ENCODE measurements at regions not wholly inside any gene's neighbourhood (a gene's known extent, or its start where the extent isn't known, plus 50 kb on each side); places are given as distances from the start of the nearest gene placed in this dataset.

- no peaks in the 10 kb centered on the region for H3K36me3 ChIP-seq
- no peak overlapping the region for H3K4me3 ChIP-seq
- 86% methylated on average over 4 of the region's 4 CpGs for WGBS
- intact Hi-C loops (cut with DNase I) = no loop called here
- no peak for TF ChIP-seq POLR2AphosphoS5 (IDR thresholded peaks at IDR 0.05)
- no peak for TF ChIP-seq CTCF (IDR thresholded peaks at IDR 0.05)
- TF ChIP-seq POLR2A (IDR thresholded peaks at IDR 0.05) = no peak
- no peaks in the 10 kb centered on the region for H3K4me1 ChIP-seq (replicated peaks)
- no peaks in the 10 kb centered on the region for H3K27me3 ChIP-seq (replicated peaks; ENCODE audit: insufficient read depth)
- no peak for DNase-seq (ENCODE audit: low spot score)
- no peak overlapping the region for H3K27ac ChIP-seq
- H3K9me3 ChIP-seq = no peaks in the 10 kb centered on the region
Observed at GRCh38 chr13:74560325-74560724, 426.1 kb upstream of the KLF12 start.

- H3K9me3 ChIP-seq = no peaks in the 10 kb centered on the region
- no peaks in the 10 kb centered on the region for H3K27me3 ChIP-seq (replicated peaks; ENCODE audit: insufficient read depth)
- 50% methylated on average over 1 of the region's 1 CpG for WGBS
- DNase-seq (ENCODE audit: low spot score) = no peak
- no peaks in the 10 kb centered on the region for H3K4me1 ChIP-seq (replicated peaks)
- intact Hi-C loops (cut with DNase I) = no loop called here
- TF ChIP-seq CTCF (IDR thresholded peaks at IDR 0.05) = no peak
- no peaks in the 10 kb centered on the region for H3K36me3 ChIP-seq
- H3K27ac ChIP-seq = no peak overlapping the region
- no peak overlapping the region for H3K4me3 ChIP-seq
Observed at GRCh38 chr13:74557870-74558269, 423.7 kb upstream of the KLF12 start.

- no peaks in the 10 kb centered on the region for H3K9me3 ChIP-seq
- no peak overlapping the region for H3K27ac ChIP-seq
- no peaks in the 10 kb centered on the region for H3K27me3 ChIP-seq (replicated peaks; ENCODE audit: insufficient read depth)
- intact Hi-C loops (cut with DNase I) = no loop called here
- WGBS = 71% methylated on average over 9 of the region's 9 CpGs
- no peak for TF ChIP-seq POLR2A (IDR thresholded peaks at IDR 0.05)
- no peak for TF ChIP-seq CTCF (IDR thresholded peaks at IDR 0.05)
- TF ChIP-seq POLR2AphosphoS5 (IDR thresholded peaks at IDR 0.05) = no peak
- H3K4me3 ChIP-seq = no peak overlapping the region
- no peaks in the 10 kb centered on the region for H3K36me3 ChIP-seq
- DNase-seq (ENCODE audit: low spot score) = no peak
- H3K4me1 ChIP-seq (replicated peaks) = no peaks in the 10 kb centered on the region
Observed at GRCh38 chr13:74555651-74556420, 421.6 kb upstream of the KLF12 start.

GRCh38 chr13:74555276-74555625, 421.0 kb upstream of the KLF12 start:
- Histone ChIP-seq H3K4me3 (no peak overlapping the region), H3K27ac (no peak overlapping the region), H3K9me3 (no peaks in the 10 kb centered on the region), H3K4me1 (replicated peaks) (no peaks in the 10 kb centered on the region), H3K27me3 (replicated peaks; ENCODE audit: insufficient read depth) (no peaks in the 10 kb centered on the region), H3K36me3 (no peaks in the 10 kb centered on the region)
- 72% methylated on average over 3 of the region's 3 CpGs for WGBS
- intact Hi-C loops (cut with DNase I) = no loop called here
- TF ChIP-seq POLR2AphosphoS5 (IDR thresholded peaks at IDR 0.05) (no peak), POLR2A (IDR thresholded peaks at IDR 0.05) (no peak), CTCF (IDR thresholded peaks at IDR 0.05) (no peak)
- no peak for DNase-seq (ENCODE audit: low spot score)

DNA sequence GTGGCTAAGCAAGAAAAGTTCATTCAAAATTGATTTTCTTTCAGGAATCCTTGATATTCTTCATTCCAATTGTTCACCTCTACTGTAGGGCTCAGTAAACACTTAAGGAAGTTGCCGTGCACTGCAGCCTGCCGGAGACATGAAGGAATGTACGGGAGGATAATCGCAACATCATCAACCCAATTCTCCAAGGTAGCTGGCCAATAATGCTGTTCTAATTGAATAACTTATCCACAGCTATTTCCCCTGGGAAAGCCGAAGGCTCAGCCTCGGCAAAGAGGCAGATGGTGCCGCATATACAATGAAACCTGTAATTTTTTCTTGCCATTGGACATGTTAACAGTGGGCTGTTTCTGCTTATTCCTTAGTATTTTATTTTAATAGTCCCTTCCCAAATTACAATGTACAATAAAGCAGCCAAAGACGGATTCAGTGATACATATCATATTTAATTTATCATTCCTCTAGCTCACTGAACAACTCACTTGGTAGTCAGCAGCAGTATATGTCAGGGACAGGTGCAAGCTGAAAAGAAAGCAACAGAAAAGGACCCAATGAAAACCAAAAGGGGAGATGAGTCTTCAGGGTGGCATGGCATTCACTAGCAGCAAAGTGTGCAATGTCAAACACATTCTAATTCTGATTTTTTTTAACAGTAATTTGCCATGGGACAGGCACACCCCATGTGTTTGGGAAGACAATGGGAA, 420.5 kb upstream of the KLF12 start:
- no peak for TF ChIP-seq POLR2AphosphoS5 (IDR thresholded peaks at IDR 0.05)
- TF ChIP-seq CTCF (IDR thresholded peaks at IDR 0.05) = no peak
- TF ChIP-seq POLR2A (IDR thresholded peaks at IDR 0.05) = no peak
- Histone ChIP-seq H3K27me3 (replicated peaks; ENCODE audit: insufficient read depth) (no peaks in the 10 kb centered on the region), H3K36me3 (no peaks in the 10 kb centered on the region), H3K4me1 (replicated peaks) (no peaks in the 10 kb centered on the region), H3K27ac (no peak overlapping the region), H3K9me3 (no peaks in the 10 kb centered on the region), H3K4me3 (no peak overlapping the region)
- 95% methylated on average over 8 of the region's 8 CpGs for WGBS
- intact Hi-C loops (cut with DNase I) = no loop called here
- no peak for DNase-seq (ENCODE audit: low spot score)
